HCT116 (cell line): ENCODE measurements at regions not wholly inside any gene's neighbourhood (a gene's known extent, or its start where the extent isn't known, plus 50 kb on each side); places are given as distances from the start of the nearest gene placed in this dataset.
"Not testable (repeated sequence)": the region's sequence is repeated elsewhere in the genome, so short reads cannot be mapped to it uniquely, and the experiment has no call there.

Source experiments
- ATAC-seq: fragments of 200-7000 bp; cut with Tn5 transposase; 2 replicates; pipeline ENCODE4 v1.9.1; 2020; ENCODE audit warnings: mild to moderate bottlenecking, moderate library complexity
- BruUV-seq: library from RNA; stranded (reverse); fragments of 400-500 nt; replicated peaks from 2 replicates; lab custom pipeline; 2021; lab: Mats Ljungman, UMichigan
- CTCF ChIA-PET: fragments of 300-600 bp; sonication (Branson Sonifier 250); formaldehyde crosslinking; loops from one replicate; lab custom pipeline; 2021; ENCODE audit warnings: antibody characterized with exemption; lab: Charles Lee
- POLR2A ChIA-PET: fragments of 300-600, 350-600 bp; sonication (Branson Sonifier 250); formaldehyde crosslinking; loops from one replicate; lab custom pipeline; 2021; ENCODE audit warnings: antibody characterized with exemption; lab: Charles Lee
- RAD21 ChIA-PET, 2 experiments: fragments of 300-600 bp; sonication (Branson Sonifier 250); formaldehyde crosslinking; loops; one replicate each; lab custom pipeline; 2023; ENCODE audit warnings: low total read pairs in 2 of 2; ENCODE audit not compliant: uncharacterized antibody in 2 of 2, unreplicated experiment in 2 of 2, low non-redundant PET in 1 of 2; lab: Charles Lee
- DNase-seq: peaks from one replicate; pipeline ENCODE4 v3.0.0-alpha.2; 2010; ENCODE audit warnings: low read depth, low spot score
- H2AFZ ChIP-seq: fragments of 200-600 bp; shearing (Covaris generic), sonication (generic); 2 replicates; pipeline ENCODE4 v1.6.1; 2017; ENCODE audit warnings: low read depth, mixed run types, mixed read lengths, antibody characterized with exemption, low read length; ENCODE audit not compliant: poor library complexity, severe bottlenecking
- H3K27ac ChIP-seq: 2 replicates; pipeline ENCODE4 v1.5.1; 2012; ENCODE audit warnings: low read depth, low read length
- H3K27me3 ChIP-seq: fragments of 200-600 bp; sonication (generic); 2 replicates; pipeline ENCODE4 v1.6.1; 2016; ENCODE audit warnings: mixed run types, low read length, mixed read lengths; ENCODE audit not compliant: insufficient read depth
- H3K36me3 ChIP-seq, 2 experiments: fragments of 200-500 bp in 1 of 2; fragments of 200-600 bp in 1 of 2; sonication (Bioruptor generic) in 1 of 2; sonication (generic) in 1 of 2; 2 replicates each; pipeline versions ENCODE4 v1.5.1 to v1.6.1; 2014 to 2016; ENCODE audit warnings: low read length in 2 of 2, inconsistent platforms in 1 of 2, mixed read lengths in 1 of 2, mixed run types in 1 of 2; ENCODE audit not compliant: insufficient read depth in 2 of 2, control insufficient read depth in 1 of 2
- H3K4me1 ChIP-seq, 2 experiments: fragments of 200-600 bp in 1 of 2; sonication (generic) in 1 of 2; 2 replicates each; pipeline versions ENCODE4 v1.5.1 to v1.6.1; 2012 to 2017; ENCODE audit warnings: low read length in 2 of 2, inconsistent platforms in 1 of 2, mild to moderate bottlenecking in 1 of 2, mixed read lengths in 1 of 2, mixed run types in 1 of 2, moderate library complexity in 1 of 2; ENCODE audit not compliant: insufficient read depth in 2 of 2, control insufficient read depth in 1 of 2
- H3K4me2 ChIP-seq: fragments of 200-600 bp; sonication (generic); 2 replicates; pipeline ENCODE4 v1.6.1; 2017; ENCODE audit warnings: mixed run types, low read length, mixed read lengths
- H3K4me3 ChIP-seq, 2 experiments: fragments of 200-600 bp in 1 of 2; sonication (generic) in 1 of 2; replicated peaks in 1 of 2; 2 replicates each; pipeline ENCODE4 v1.5.1; 2011 to 2016; ENCODE audit warnings: low read length in 2 of 2, control low read depth in 1 of 2, low read depth in 1 of 2, mild to moderate bottlenecking in 1 of 2, mixed read lengths in 1 of 2, mixed run types in 1 of 2
- H3K79me2 ChIP-seq: fragments of 200-600 bp; sonication (generic); 2 replicates; pipeline ENCODE4 v1.6.1; 2017; ENCODE audit warnings: mild to moderate bottlenecking, mixed run types, low read length, moderate library complexity, mixed read lengths; ENCODE audit not compliant: insufficient read depth
- H3K9ac ChIP-seq: fragments of 200-600 bp; sonication (generic); 2 replicates; pipeline ENCODE4 v1.6.1; 2016; ENCODE audit warnings: low read length, mixed read lengths
- H3K9me2 ChIP-seq: fragments of 200-600 bp; sonication (generic), shearing (Covaris generic); 2 replicates; pipeline ENCODE4 v1.6.1; 2017; ENCODE audit warnings: mixed run types, mild to moderate bottlenecking, moderate library complexity; ENCODE audit not compliant: insufficient read depth
- H3K9me3 ChIP-seq, 2 experiments: fragments of 200-500 bp in 1 of 2; fragments of 200-600 bp in 1 of 2; sonication (Bioruptor generic) in 1 of 2; sonication (generic) in 1 of 2; 2 replicates each; pipeline ENCODE4 v1.6.1; 2014 to 2017; ENCODE audit warnings: low read length in 2 of 2, mixed read lengths in 2 of 2, inconsistent platforms in 1 of 2, low read depth in 1 of 2, mild to moderate bottlenecking in 1 of 2, mixed run types in 1 of 2, moderate library complexity in 1 of 2; ENCODE audit not compliant: control insufficient read depth in 1 of 2, insufficient read depth in 1 of 2
- H4K20me1 ChIP-seq: fragments of 200-600 bp; sonication (generic), shearing (Covaris generic); 2 replicates; pipeline ENCODE4 v1.6.1; 2017; ENCODE audit warnings: mixed run types, mild to moderate bottlenecking, moderate library complexity; ENCODE audit not compliant: insufficient read depth
- CEBPB ChIP-seq: IDR thresholded peaks from 2 replicates; pipeline ENCODE4 v1.6.1; 2012; ENCODE audit warnings: low read depth
- RAD21 ChIP-seq: IDR thresholded peaks from 2 replicates; pipeline ENCODE4 v1.6.1; 2012; ENCODE audit warnings: low read depth, mild to moderate bottlenecking
- SP1 ChIP-seq: IDR thresholded peaks from 2 replicates; pipeline ENCODE4 v1.6.1; 2012; ENCODE audit warnings: low read depth
- TCF7L2 ChIP-seq: IDR thresholded peaks from 2 replicates; pipeline ENCODE4 v1.7.0; 2011; ENCODE audit warnings: borderline replicate concordance, inconsistent platforms; ENCODE audit not compliant: insufficient read depth, insufficient read length; ENCODE audit errors: extremely low read depth
- intact Hi-C: fragments of 100-400 bp; cut with micrococcal nuclease; formaldehyde crosslinking; loops from 2 replicates; pipeline ENCODE4 v1.10.0; 2022

GRCh38 chr6:4660377-4661321, 115.6 kb upstream of the CDYL start:
- no peaks in the 10 kb centered on the region for H3K4me1 ChIP-seq
- no peak for TF ChIP-seq TCF7L2
- no peak for TF ChIP-seq CEBPB
- no peak for TF ChIP-seq RAD21
- no peak for TF ChIP-seq SP1
- TF ChIP-seq, all 23 proteins: peak for 0
- Histone ChIP-seq H3K27me3 (no peaks in the 10 kb centered on the region), H3K27ac (no peak overlapping the region), H4K20me1 (no peaks in the 10 kb centered on the region), H3K9me3 (no peaks in the 10 kb centered on the region), H3K4me2 (no peak overlapping the region), H3K4me3 (no peak overlapping the region), H3K9me2 (no peaks in the 10 kb centered on the region), H3K36me3 (no peaks in the 10 kb centered on the region), H3K79me2 (no peaks in the 10 kb centered on the region), H3K9ac (no peak overlapping the region), H2AFZ (no peak overlapping the region)
- ChIA-PET RAD21 (no interaction called here), CTCF (no interaction called here), POLR2A (no interaction called here)
- intact Hi-C loops, result no loop called here
- no TSS peak for BruUV-seq
- DNase-seq, result no peak
- no peak for ATAC-seq

GRCh38 chr6:4659719-4660118, 116.5 kb upstream of the CDYL start:
- H2AFZ ChIP-seq, H3K27me3 ChIP-seq, H3K36me3 ChIP-seq, H3K9ac ChIP-seq, H3K9me2 ChIP-seq, H3K4me1 ChIP-seq, CTCF ChIA-PET, ATAC-seq, intact Hi-C loops, H3K79me2 ChIP-seq, H3K4me2 ChIP-seq, H4K20me1 ChIP-seq, RAD21 ChIA-PET, DNase-seq, BruUV-seq, H3K27ac ChIP-seq, H3K9me3 ChIP-seq, POLR2A ChIA-PET, H3K4me3 ChIP-seq: not testable (repeated sequence)
